ENCODE measurements at regions not wholly inside any gene's neighbourhood (a gene's known extent, or its start where the extent isn't known, plus 50 kb on each side); places are given as distances from the start of the nearest gene placed in this dataset.

GRCh38 chr17:33668516-33668915 lies 375.4 kb upstream of the ASIC2 start:
- TF ChIP-seq CTCF (IDR thresholded peaks at IDR 0.05), result no peak
- no peak for TF ChIP-seq EZH2 (IDR thresholded peaks at IDR 0.05; ENCODE audit: borderline replicate concordance, insufficient read depth, low read depth, low read length, poor library complexity, severe bottlenecking)
